Left hindlimb (tissue), 1 donor: ENCODE measurements at regions not wholly inside any gene's neighbourhood (a gene's known extent, or its start where the extent isn't known, plus 50 kb on each side); places are given as distances from the start of the nearest gene placed in this dataset.

ENCODE experiments used
- DNase-seq: peaks from one replicate; pipeline ENCODE4 v3.0.0-alpha.2; 2018

GRCh38 chr2:64704161-64704560 is 50.4 kb upstream of the SERTAD2 start:
- DNase-seq, result no peak

GRCh38 chr2:64704996-64705395 is 51.3 kb upstream of the SERTAD2 start:
- no peak for DNase-seq

GRCh38 chr2:64707276-64707675 is 53.6 kb upstream of the SERTAD2 start:
- no peak for DNase-seq

GRCh38 chr2:64708829-64709228 is 55.1 kb upstream of the SERTAD2 start:
- DNase-seq, result no peak

GRCh38 chr2:64711252-64711800 is 57.6 kb upstream of the SERTAD2 start:
- DNase-seq, result no peak

- no peak for DNase-seq
Observed at GRCh38 chr2:64713686-64714085, 60.0 kb upstream of the SERTAD2 start.

- no peak for DNase-seq
Observed at GRCh38 chr2:64716569-64716968, 62.9 kb upstream of the SERTAD2 start.

GRCh38 chr2:64718250-64718885 is 64.7 kb upstream of the SERTAD2 start:
- DNase-seq, result no peak

- DNase-seq, result no peak
Observed at GRCh38 chr2:64720535-64721319, 67.0 kb upstream of the SERTAD2 start.

- DNase-seq, result no peak
Observed at GRCh38 chr2:64721320-64721623, 67.6 kb upstream of the SERTAD2 start.

GRCh38 chr2:64722291-64723044 is 68.8 kb upstream of the SERTAD2 start:
- no peak for DNase-seq

- DNase-seq, result no peak
Observed at GRCh38 chr2:64727013-64727767, 73.5 kb upstream of the SERTAD2 start.

GRCh38 chr2:64727843-64728463 is 74.2 kb upstream of the SERTAD2 start:
- no peak for DNase-seq

GRCh38 chr2:64730551-64731262 is 77.0 kb upstream of the SERTAD2 start:
- peak; percentile 55 for DNase-seq

GRCh38 chr2:64731263-64731643 is 77.5 kb upstream of the SERTAD2 start:
- DNase-seq, result no peak

- no peak for DNase-seq
Observed at GRCh38 chr2:64731746-64732145, 78.0 kb upstream of the SERTAD2 start.

GRCh38 chr2:64732146-64732545 is 78.4 kb upstream of the SERTAD2 start:
- DNase-seq, result no peak

- no peak for DNase-seq
Observed at GRCh38 chr2:64735504-64735903, 81.8 kb upstream of the SERTAD2 start.

- no peak for DNase-seq
Observed at GRCh38 chr2:64737547-64737946, 83.8 kb upstream of the SERTAD2 start.

- DNase-seq, result no peak
Observed at GRCh38 chr2:64738026-64738425, 84.3 kb upstream of the SERTAD2 start.

GRCh38 chr2:64742678-64743077 is 89.0 kb upstream of the SERTAD2 start:
- no peak for DNase-seq
